ENCODE measurements at regions not wholly inside any gene's neighbourhood (a gene's known extent, or its start where the extent isn't known, plus 50 kb on each side); places are given as distances from the start of the nearest gene placed in this dataset.

- H3K4me1 ChIP-seq (ENCODE audit: insufficient read depth, low read length): peaks cover 5% of the 10 kb centered on the region; the same call in 1 of the 2 replicates
- no peak overlapping the region for H3K4me3 ChIP-seq (ENCODE audit: low read length)
- no peaks in the 10 kb centered on the region for H3K27me3 ChIP-seq (ENCODE audit: insufficient read depth, low read length)
- H3K9ac ChIP-seq (ENCODE audit: low read depth, low read length): no peak overlapping the region
- no peaks in the 10 kb centered on the region for H3K36me3 ChIP-seq (ENCODE audit: insufficient read depth, low read depth, low read length)
- no peaks in the 10 kb centered on the region for H3K9me3 ChIP-seq (ENCODE audit: insufficient read depth, low read depth, low read length)
- H3K27ac ChIP-seq (ENCODE audit: low read length): no peak overlapping the region
These were observed 257.1 kb downstream of the ADAMTS20 start for GRCh38 chr12:43294916-43295315.

- Histone ChIP-seq H3K27me3 (ENCODE audit: insufficient read depth, low read length) (no peaks in the 10 kb centered on the region), H3K9ac (ENCODE audit: low read depth, low read length) (no peak overlapping the region), H3K4me3 (ENCODE audit: low read length) (no peak overlapping the region)
These were observed 257.9 kb downstream of the ADAMTS20 start for GRCh38 chr12:43294147-43294546.

GRCh38 chr12:43293396-43293795 is 258.6 kb downstream of the ADAMTS20 start:
- no peaks in the 10 kb centered on the region for H3K27me3 ChIP-seq (ENCODE audit: insufficient read depth, low read length)
- H3K9ac ChIP-seq (ENCODE audit: low read depth, low read length): no peak overlapping the region
- H3K4me3 ChIP-seq (ENCODE audit: low read length): no peak overlapping the region
- H3K27ac ChIP-seq (ENCODE audit: low read length): no peak overlapping the region
- no peaks in the 10 kb centered on the region for H3K36me3 ChIP-seq (ENCODE audit: insufficient read depth, low read depth, low read length)
- H3K9me3 ChIP-seq (ENCODE audit: insufficient read depth, low read depth, low read length): no peaks in the 10 kb centered on the region
- H3K4me1 ChIP-seq (ENCODE audit: insufficient read depth, low read length): peaks cover 5% of the 10 kb centered on the region; the same call in 1 of the 2 replicates

More at GRCh38 chr12:43294147-43294546, 257.9 kb downstream of the ADAMTS20 start:
- H3K27ac ChIP-seq (ENCODE audit: low read length): no peak overlapping the region
- peaks cover 5% of the 10 kb centered on the region; the same call in 1 of the 2 replicates for H3K4me1 ChIP-seq (ENCODE audit: insufficient read depth, low read length)
- H3K9me3 ChIP-seq (ENCODE audit: insufficient read depth, low read depth, low read length): no peaks in the 10 kb centered on the region
- H3K36me3 ChIP-seq (ENCODE audit: insufficient read depth, low read depth, low read length): no peaks in the 10 kb centered on the region

- H3K27me3 ChIP-seq (ENCODE audit: insufficient read depth, low read length): no peaks in the 10 kb centered on the region
- H3K36me3 ChIP-seq (ENCODE audit: insufficient read depth, low read depth, low read length): no peaks in the 10 kb centered on the region
- H3K27ac ChIP-seq (ENCODE audit: low read length): no peak overlapping the region
- H3K4me1 ChIP-seq (ENCODE audit: insufficient read depth, low read length): peaks cover 5% of the 10 kb centered on the region; the same call in 1 of the 2 replicates
- no peak overlapping the region for H3K9ac ChIP-seq (ENCODE audit: low read depth, low read length)
- no peaks in the 10 kb centered on the region for H3K9me3 ChIP-seq (ENCODE audit: insufficient read depth, low read depth, low read length)
- no peak overlapping the region for H3K4me3 ChIP-seq (ENCODE audit: low read length)
These were observed 259.3 kb downstream of the ADAMTS20 start for GRCh38 chr12:43292699-43293098.

GRCh38 chr12:43291516-43291915 is 260.5 kb downstream of the ADAMTS20 start:
- peaks cover 5% of the 10 kb centered on the region; the same call in 1 of the 2 replicates for H3K4me1 ChIP-seq (ENCODE audit: insufficient read depth, low read length)
- H3K9me3 ChIP-seq (ENCODE audit: insufficient read depth, low read depth, low read length): no peaks in the 10 kb centered on the region
- H3K4me3 ChIP-seq (ENCODE audit: low read length): no peak overlapping the region
- H3K36me3 ChIP-seq (ENCODE audit: insufficient read depth, low read depth, low read length): no peaks in the 10 kb centered on the region
- H3K9ac ChIP-seq (ENCODE audit: low read depth, low read length): no peak overlapping the region
- H3K27ac ChIP-seq (ENCODE audit: low read length): no peak overlapping the region
- H3K27me3 ChIP-seq (ENCODE audit: insufficient read depth, low read length): no peaks in the 10 kb centered on the region

GRCh38 chr12:43290836-43291235 is 261.2 kb downstream of the ADAMTS20 start:
- H3K9me3 ChIP-seq (ENCODE audit: insufficient read depth, low read depth, low read length): no peaks in the 10 kb centered on the region
- H3K9ac ChIP-seq (ENCODE audit: low read depth, low read length): no peak overlapping the region
- H3K4me3 ChIP-seq (ENCODE audit: low read length): no peak overlapping the region
- no peaks in the 10 kb centered on the region for H3K36me3 ChIP-seq (ENCODE audit: insufficient read depth, low read depth, low read length)
- H3K4me1 ChIP-seq (ENCODE audit: insufficient read depth, low read length): peaks cover 5% of the 10 kb centered on the region; the same call in 1 of the 2 replicates
- no peaks in the 10 kb centered on the region for H3K27me3 ChIP-seq (ENCODE audit: insufficient read depth, low read length)
- no peak overlapping the region for H3K27ac ChIP-seq (ENCODE audit: low read length)

GRCh38 chr12:43289426-43289801 is 262.6 kb downstream of the ADAMTS20 start:
- Histone ChIP-seq H3K9me3 (ENCODE audit: insufficient read depth, low read depth, low read length) (no peaks in the 10 kb centered on the region), H3K27me3 (ENCODE audit: insufficient read depth, low read length) (no peaks in the 10 kb centered on the region), H3K9ac (ENCODE audit: low read depth, low read length) (no peak overlapping the region), H3K27ac (ENCODE audit: low read length) (no peak overlapping the region), H3K4me1 (ENCODE audit: insufficient read depth, low read length) (peaks cover under 1% of the 10 kb centered on the region; the same call in 1 of the 2 replicates), H3K4me3 (ENCODE audit: low read length) (no peak overlapping the region), H3K36me3 (ENCODE audit: insufficient read depth, low read depth, low read length) (no peaks in the 10 kb centered on the region)

GRCh38 chr12:43288671-43289425 is 263.2 kb downstream of the ADAMTS20 start:
- H3K9me3 ChIP-seq (ENCODE audit: insufficient read depth, low read depth, low read length): no peaks in the 10 kb centered on the region
- H3K9ac ChIP-seq (ENCODE audit: low read depth, low read length): no peak overlapping the region
- no peaks in the 10 kb centered on the region for H3K36me3 ChIP-seq (ENCODE audit: insufficient read depth, low read depth, low read length)
- no peak overlapping the region for H3K27ac ChIP-seq (ENCODE audit: low read length)
- H3K4me1 ChIP-seq (ENCODE audit: insufficient read depth, low read length): no peaks in the 10 kb centered on the region
- H3K4me3 ChIP-seq (ENCODE audit: low read length): no peak overlapping the region
- no peaks in the 10 kb centered on the region for H3K27me3 ChIP-seq (ENCODE audit: insufficient read depth, low read length)

- Histone ChIP-seq H3K27ac (ENCODE audit: low read length) (no peak overlapping the region), H3K4me3 (ENCODE audit: low read length) (no peak overlapping the region), H3K36me3 (ENCODE audit: insufficient read depth, low read depth, low read length) (no peaks in the 10 kb centered on the region), H3K27me3 (ENCODE audit: insufficient read depth, low read length) (no peaks in the 10 kb centered on the region), H3K4me1 (ENCODE audit: insufficient read depth, low read length) (no peaks in the 10 kb centered on the region), H3K9ac (ENCODE audit: low read depth, low read length) (no peak overlapping the region), H3K9me3 (ENCODE audit: insufficient read depth, low read depth, low read length) (no peaks in the 10 kb centered on the region)
These were observed 264.2 kb downstream of the ADAMTS20 start for GRCh38 chr12:43287706-43288383.

- Histone ChIP-seq H3K4me1 (ENCODE audit: insufficient read depth, low read length) (no peaks in the 10 kb centered on the region), H3K27me3 (ENCODE audit: insufficient read depth, low read length) (no peaks in the 10 kb centered on the region), H3K4me3 (ENCODE audit: low read length) (no peak overlapping the region), H3K9me3 (ENCODE audit: insufficient read depth, low read depth, low read length) (no peaks in the 10 kb centered on the region), H3K36me3 (ENCODE audit: insufficient read depth, low read depth, low read length) (no peaks in the 10 kb centered on the region), H3K9ac (ENCODE audit: low read depth, low read length) (no peak overlapping the region), H3K27ac (ENCODE audit: low read length) (no peak overlapping the region)
These were observed 265.0 kb downstream of the ADAMTS20 start for GRCh38 chr12:43286986-43287385.

- Histone ChIP-seq H3K27ac (ENCODE audit: low read length) (no peak overlapping the region), H3K4me3 (ENCODE audit: low read length) (no peak overlapping the region), H3K9ac (ENCODE audit: low read depth, low read length) (no peak overlapping the region), H3K27me3 (ENCODE audit: insufficient read depth, low read length) (no peaks in the 10 kb centered on the region), H3K9me3 (ENCODE audit: insufficient read depth, low read depth, low read length) (no peaks in the 10 kb centered on the region), H3K36me3 (ENCODE audit: insufficient read depth, low read depth, low read length) (no peaks in the 10 kb centered on the region), H3K4me1 (ENCODE audit: insufficient read depth, low read length) (peaks cover 4% of the 10 kb centered on the region; the same call in 1 of the 2 replicates)
These were observed 266.8 kb downstream of the ADAMTS20 start for GRCh38 chr12:43285159-43285598.
